GM18868 (cell line): ENCODE measurements at regions not wholly inside any gene's neighbourhood (a gene's known extent, or its start where the extent isn't known, plus 50 kb on each side); places are given as distances from the start of the nearest gene placed in this dataset.
A peak's percentile ranks its signal among the peaks of the same experiment; 100 is the strongest.

Experiments
- ATAC-seq: cut with Tn5 transposase; IDR thresholded peaks from one replicate; pipeline ENCODE4 v1.9.1; 2021; ENCODE audit warnings: mild to moderate bottlenecking, moderate library complexity; ENCODE audit not compliant: unreplicated experiment

- ATAC-seq: no peak
These were observed 66.7 kb upstream of the EZH2 start for GRCh38 chr7:148950806-148951205.

DNA sequence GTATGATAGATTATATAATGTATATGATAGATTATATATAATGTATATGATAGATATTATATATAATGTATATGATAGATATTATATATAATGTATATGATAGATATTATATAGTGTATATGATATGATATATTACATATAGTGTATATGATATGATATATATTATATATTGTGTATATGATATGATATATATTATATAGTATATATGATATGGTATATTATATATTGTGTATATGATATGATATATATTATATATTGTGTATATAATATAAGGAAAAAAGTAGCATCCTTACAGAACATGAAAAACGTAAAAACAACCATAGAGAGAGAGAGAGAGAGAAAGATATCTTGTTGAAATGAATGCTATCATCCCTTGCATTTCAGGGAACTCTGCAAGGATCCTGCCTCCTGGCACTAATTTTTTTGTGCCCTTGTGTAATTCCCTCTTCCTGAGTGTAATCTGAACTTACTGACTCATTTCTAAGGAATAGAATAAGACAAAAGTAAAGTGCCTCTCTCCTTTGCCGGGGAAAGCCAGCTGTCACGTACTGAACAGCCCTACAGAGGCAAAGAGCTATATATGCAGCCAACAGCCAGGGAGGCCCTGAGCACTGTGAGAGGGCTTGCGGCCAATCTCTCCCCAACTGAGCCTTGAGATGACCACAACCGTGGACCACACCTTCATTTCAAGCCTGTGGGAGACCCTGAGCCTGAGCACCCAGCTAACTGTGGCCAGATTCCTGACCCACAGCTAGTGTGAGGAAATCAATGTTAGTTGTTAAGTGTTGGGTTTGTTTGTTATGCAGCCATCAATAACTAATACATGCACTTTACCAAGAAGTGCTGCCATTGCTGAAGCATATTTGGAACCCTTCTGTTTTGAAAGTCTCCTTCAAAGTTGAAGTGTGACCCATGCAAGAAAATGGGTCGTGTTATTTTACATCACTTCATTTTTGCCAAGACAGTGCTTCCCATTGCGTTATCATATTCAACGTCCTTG, 61.1 kb upstream of the EZH2 start:
- ATAC-seq: no peak

DNA sequence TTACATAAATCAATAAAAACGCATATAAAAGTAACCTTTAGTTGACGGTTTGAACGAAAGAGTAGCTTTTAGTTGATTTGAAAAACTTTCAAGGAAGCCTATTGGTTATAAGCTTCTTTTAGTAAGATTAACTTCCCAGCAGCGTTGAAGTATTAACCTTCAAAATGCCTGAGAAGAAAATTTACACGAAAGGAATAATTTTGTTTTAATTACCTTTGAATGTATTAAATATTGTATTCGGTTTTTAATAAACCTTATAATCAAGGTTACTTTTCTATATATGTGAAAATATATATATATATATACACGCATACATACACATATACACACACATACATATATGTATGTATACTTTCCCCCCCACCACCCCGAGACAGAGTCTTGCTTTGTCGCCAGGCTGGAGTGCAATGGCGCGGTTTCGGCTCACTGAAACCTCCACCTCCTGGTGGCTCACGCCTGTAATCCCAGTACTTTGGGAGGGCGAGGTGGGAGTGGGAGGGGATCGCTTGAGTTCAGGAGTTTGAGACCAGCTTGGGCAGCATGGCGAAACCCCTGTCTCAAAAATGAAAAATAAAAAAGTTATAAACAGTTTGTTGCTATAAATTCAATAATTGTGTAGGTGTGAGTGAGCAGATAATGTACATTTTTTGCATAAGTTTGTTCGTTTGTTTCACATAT, 57.6 kb upstream of the EZH2 start:
- ATAC-seq: peak; percentile 57

- ATAC-seq: peak; percentile 57
These were observed 56.9 kb upstream of the EZH2 start for GRCh38 chr7:148940702-148941597.

DNA sequence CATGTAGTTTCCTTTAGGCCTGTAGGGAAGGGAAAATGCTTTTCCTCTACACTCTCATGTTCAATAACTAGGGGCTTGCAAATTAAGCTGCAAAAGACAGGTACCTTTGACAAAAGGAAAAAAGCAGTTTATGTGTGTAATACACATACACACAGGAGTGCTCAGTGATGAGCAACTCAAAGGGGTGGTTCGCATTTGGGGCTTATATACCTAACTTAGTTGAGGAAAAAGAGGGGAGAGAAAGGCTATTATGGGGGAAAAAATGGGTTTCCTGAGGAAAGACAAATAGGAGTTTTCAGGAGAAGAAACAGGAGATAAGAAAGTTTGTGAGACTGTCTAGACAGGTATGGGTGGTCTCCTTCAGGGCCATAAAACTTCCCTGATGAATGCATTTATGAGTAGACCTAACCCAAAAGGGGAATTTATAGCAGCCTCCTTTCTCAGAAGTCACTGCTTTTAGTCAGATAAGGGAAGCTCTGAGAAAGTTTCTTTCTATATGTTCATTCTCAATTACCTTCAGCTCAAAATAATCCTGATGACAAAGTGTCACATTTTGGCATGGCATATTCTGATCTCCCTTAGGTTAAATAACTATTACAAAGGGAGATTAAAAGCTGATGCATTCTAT, 55.2 kb upstream of the EZH2 start:
- peak; percentile 54 for ATAC-seq

DNA sequence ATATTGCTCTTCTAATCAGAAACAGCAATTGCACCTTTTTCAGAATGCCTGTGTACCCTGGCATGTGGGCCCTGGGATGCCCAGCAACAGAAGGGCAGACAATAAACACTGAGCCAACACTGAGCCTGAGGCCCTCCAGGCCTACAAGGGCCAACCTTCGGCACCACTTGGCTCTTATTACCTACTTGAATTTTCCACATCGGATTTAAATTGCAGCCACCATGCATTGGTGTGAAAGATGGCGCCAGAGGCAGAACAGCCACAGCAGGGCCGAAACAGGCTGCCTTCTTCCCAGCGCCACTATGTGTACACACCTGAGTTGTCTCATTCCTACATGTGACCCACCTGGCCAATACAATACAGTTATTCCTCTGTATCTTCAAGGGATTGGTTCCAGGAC, 51.4 kb upstream of the EZH2 start:
- ATAC-seq: no peak
